Activated CD4-positive, CD25-positive, alpha-beta regulatory T cell treated with anti-CD3 and anti-CD28 coated beads, Interleukin-2, amount 50 U/mL, for 24 hours (primary cell): ENCODE measurements at regions not wholly inside any gene's neighbourhood (a gene's known extent, or its start where the extent isn't known, plus 50 kb on each side); places are given as distances from the start of the nearest gene placed in this dataset.

Experiments used
- ATAC-seq, 2 donors: fragments of 150-1000 bp; cut with Tn5 transposase; one replicate each; pipeline ENCODE4 v1.10.0; 2021; ENCODE audit warnings: mild to moderate bottlenecking in 1 of 2, moderate library complexity in 1 of 2

DNA sequence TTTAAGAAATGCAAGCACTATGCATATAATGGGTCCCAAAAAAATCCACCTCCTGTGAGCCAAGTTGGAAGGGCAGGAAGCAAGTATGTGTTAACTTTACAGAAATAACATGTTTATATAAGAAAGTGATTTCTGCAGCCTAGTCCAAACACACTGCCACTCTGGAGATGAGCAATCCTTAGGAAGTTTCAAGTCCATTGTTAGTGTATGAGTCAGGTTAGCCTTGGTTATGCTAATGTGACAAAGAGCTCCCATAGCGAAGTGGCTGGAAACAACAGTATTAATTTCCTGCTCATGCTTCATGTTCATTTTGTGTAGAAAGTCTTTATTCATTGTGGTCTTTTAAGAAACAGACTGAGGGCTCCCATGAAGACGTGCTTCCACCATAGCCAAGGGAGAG lies 121.4 kb downstream of the TBXT start:
- no peak for ATAC-seq

DNA sequence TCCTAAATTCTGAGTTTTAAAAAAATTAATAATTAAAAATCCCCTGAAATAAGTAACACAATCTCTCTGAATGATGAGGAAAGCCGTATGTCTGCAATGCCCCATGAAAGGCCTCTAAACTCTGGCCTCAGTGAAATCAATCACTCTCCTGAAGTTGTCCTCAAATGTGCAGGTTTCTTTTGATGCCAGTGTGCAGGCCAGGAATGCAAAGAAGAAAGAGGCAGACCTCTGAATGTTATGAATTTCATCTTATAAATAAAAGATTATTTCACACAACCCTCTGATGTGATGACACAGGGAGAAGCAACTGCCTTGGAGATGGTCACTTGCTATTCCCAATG lies 121.8 kb downstream of the TBXT start:
- no peak for ATAC-seq

DNA sequence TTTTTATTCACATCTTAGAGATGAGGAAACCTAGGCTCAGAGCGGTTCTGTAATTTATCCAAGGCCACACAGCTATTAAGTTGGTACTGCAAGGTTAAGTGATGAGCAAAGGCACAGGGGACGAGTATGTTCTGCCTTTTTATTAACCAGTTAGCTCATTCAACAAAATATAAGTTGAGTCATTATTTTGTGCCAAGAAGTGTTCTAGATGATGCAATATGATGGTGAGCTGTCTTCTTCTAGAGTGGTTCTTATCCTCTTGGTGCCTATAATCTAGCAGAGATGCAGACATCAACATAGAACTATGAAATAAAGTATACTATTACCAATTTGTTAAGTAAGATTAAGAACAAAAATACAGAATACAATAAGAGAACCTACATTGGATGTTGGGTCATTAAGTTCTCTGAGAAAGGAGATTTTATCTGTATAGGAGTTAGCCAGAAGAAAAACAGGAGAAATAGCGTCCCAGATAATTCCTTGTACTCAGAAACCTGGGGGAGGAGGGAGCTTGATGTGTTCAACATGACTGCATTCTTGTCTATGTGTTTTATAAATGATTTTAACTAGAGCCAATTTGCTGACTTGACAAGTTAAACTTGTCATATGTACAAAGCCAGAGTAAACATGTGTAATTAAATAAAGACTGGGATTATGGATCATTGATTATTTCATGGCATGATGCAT lies 122.3 kb downstream of the TBXT start:
- ATAC-seq, result no peak

DNA sequence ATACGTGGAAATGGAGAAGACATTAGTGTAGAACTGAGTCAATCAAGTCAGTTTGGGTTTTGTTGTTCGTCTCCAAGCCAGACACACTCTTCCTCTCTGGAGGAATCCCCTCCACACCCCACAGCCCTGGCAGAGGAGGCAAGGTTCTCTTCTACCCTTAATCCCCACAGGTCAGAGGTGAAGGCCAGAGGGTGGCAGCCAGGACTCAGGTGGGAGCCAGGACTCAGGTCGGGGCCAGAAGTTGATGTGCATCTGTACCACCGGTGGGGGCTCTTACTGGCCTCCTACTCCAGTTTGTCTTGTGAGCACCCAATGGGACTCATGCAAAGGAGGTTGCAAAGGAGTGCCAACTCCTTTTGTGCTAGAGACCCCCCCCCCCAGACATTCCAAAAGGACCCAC lies 126.4 kb downstream of the TBXT start:
- ATAC-seq, result no peak

DNA sequence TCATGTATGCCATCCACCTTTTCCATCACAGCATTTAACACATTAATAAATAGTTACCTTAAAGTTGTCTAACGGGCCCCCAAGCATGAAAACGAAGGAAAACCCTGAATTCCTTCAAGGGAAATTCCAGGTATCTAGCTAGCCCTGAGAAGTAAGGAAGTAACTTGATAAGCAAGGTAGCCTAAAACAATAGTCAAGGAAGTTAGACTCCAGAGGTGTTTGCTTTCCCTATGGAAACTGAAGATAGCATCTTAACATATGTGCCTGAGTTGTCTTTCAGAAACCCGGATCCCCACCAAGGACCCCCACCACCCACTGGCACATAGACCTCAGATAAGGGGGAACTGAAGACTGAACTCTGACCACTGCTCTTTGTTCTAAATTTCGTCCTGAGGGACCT lies 127.4 kb downstream of the TBXT start:
- no peak for ATAC-seq

DNA sequence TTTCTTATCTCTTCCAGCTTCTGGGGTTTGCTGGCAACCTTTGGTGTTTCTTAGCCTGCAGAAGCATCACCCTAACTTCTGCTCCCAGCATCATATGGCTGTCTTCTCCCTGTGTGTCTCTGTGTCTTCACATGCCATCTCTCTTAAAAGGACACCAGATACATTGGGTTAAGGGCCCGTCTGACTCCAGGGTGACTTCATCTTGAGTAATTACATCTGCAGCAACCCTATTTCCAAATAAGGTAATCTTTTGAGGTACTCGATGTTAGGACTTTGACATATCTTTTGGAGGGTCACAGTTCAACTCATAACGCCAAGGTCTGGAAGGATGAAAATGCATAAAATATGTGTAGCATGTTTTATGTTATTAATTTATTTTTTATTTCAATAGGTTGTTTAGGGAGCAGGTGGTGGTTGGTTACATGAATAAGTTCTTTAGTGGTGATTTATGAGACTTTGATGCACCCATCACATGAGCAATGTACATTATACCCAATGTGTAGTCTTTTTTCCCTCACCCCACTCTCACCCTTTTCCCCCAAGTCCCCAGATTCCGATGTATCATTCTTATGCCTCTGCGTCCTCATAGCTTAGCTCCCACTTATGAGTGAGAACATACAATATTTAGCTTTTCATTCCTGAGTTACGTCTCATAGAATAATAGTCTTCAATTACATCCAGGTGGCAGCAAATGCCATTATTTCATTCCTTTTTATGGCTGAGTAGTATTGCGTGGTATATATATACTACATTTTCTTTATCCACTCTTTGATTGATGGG lies 131.1 kb downstream of the TBXT start:
- no peak for ATAC-seq

DNA sequence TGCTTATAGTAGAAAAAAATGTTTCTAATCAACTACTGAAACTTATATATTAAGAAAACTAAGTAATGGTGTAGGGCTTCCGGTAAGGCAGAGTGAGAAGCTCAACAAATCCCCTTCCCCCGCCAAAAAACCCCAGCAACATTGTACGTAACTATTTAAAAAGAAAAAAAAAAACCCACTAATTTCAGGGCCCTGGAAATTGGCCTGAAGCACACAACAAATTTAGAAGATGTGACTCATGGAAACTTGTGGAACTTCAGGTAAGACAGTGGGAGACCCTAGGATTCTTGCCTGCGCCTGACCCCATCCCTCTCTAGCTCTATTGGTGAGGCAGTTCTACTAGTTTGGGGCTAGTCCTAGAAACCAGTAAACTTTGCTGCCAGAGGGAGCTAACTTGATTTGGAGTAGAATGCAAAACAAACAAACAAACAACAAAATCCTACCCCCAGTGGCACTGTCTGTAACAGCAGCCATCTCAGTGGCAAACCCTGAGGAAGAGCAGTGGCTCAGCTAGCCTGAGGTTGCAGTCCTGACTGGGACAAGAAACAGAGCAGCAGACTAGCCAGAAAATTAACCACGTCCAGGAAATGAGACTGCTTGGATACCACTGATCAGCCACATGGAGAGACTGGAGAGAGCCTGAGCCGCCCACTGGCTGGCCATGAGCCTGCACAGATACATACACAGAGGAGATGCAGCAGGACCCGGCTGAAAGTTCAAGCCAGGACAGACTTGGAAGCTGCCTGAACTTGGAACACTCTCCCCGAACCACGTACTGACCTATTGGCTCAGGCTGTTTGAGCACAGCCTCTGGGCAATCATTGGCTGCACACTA lies 135.1 kb downstream of the TBXT start:
- ATAC-seq, result no peak

DNA sequence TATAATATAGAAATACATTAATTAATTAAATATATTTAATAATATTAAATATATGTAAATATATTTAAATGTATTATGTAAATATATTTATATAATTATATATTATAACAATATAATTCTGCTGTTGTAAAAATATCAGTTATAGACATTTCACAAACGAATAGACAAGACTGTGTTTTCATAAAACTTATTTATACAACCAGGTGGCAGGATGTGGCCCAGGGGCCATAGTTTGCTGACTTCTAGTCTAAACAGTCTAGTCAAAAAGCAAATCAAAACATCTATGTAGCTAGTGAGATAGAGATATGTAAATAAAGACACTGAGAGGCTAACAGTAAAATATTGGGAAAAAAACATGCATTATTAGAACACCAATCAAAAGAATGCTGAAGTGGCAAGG lies 136.4 kb downstream of the TBXT start:
- no peak for ATAC-seq

DNA sequence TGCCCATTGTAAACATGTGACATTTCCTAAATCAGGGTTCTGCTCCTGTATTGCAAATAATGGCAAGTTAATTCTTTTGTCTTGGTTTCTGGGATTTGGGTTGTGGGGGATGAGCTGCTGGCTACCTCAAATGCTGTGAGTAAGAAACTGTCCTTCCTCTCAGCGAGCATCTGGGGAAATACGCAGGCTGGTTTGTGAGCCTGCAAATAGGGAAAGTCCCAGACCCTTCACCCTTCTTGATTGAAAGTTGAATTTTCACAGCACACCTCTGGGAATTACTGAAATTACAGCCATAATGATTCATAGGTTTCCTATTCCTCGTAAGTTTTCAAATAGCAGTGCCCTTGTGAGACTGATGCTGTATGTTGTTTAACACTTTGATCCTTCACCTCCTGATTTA lies 138.1 kb downstream of the TBXT start:
- ATAC-seq, result no peak

DNA sequence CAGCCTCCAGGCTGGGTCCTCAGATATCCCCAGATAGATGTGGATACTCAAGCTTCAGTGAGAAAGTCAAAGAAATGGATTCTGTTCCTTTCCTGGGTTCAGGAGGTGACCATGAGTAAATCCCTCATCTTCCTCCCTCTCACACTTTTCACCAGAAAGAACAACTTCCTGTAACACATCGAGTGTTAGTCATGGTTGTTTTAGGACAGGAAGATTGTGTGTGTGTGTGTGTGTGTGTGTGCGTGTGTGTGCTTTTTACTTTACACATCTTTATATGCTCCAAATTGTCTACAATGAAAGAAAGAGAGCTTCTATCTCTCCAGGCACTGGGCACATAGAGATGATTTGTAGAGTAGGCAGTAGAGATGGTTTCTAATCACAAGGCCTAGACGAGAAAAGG lies 139.9 kb downstream of the TBXT start:
- peak in 1 of 2 donors; percentile 20 for ATAC-seq

DNA sequence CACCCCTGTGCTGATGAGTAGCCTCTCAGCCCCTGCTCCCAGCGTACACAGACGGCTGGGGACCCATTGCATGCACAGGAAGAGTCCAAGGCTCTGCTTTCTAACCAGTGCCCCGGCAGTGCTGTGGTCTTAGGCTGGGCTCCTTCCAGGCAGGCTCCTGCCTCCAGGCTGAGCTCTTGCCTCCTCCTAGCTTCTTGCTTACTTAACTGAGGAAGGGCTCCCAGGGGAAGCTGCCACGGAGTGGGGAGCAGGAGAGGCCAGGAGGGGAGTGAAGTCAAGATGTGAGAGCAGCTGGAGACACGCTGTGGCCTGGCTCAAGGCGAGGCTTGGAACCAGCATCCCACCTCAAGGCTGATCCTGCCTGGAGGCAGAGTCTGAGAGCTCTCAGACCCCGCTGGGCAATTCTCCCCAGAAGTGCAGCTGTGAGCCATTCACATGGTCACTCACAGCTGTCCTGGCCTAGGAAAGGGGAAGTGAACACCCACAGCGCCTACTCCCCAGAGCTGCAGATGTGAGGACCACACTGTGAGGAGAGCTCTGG lies 141.0 kb downstream of the TBXT start:
- ATAC-seq, result no peak

DNA sequence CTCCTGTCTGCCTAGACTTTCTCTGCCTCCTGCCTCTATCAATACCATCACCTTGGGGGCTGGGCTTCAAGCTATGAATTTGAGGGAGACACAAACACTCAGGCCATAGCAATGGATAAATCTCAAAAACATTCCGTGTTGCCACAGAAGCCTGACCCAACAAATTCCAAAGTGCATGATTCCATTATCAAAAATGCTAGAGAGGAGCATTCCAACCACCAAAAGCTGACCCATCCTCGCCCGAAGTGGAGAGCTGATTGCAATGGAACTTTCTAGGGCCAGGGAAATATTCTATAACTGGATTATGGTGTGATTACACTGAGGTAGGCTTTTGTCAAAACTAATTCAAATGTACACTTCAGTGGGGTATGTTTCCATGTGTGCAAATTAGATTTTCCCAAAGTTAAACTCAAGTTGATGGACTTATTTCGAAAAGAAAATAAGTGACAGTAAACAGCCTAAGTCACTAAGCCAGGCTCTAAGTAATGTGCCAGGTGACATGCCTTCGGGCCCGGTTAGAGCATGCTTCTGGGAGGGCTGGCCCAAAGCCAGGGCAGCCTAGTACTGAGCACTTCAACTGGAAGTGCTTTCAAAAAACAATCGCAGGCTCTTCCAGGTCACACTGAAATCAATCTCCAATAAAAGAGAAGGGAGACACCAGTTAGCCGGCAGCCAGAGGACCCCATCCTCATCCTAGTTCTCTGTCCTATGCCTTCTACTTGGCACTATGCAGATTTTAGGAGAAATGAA lies 142.3 kb downstream of the TBXT start:
- ATAC-seq, result no peak

DNA sequence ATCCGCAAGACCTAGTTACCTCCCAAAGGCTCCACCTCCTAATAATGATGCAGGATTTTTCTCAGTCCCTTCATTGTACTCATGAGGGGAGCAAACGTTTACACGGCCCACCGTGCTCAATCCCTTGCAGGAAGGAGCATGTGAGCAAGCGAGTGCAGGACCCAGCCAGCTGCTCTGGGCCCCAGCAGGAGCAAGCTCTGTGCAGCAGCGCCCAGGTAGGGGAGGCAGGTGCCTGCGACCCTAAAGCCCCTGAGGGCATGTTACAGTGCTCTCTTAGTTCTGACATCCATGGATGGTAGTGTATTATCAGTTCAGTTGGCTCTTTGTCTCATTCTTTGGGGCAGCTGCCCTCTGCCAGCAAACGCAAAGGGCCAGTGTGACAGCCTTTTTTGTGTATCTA lies 143.4 kb downstream of the TBXT start:
- ATAC-seq, result no peak

DNA sequence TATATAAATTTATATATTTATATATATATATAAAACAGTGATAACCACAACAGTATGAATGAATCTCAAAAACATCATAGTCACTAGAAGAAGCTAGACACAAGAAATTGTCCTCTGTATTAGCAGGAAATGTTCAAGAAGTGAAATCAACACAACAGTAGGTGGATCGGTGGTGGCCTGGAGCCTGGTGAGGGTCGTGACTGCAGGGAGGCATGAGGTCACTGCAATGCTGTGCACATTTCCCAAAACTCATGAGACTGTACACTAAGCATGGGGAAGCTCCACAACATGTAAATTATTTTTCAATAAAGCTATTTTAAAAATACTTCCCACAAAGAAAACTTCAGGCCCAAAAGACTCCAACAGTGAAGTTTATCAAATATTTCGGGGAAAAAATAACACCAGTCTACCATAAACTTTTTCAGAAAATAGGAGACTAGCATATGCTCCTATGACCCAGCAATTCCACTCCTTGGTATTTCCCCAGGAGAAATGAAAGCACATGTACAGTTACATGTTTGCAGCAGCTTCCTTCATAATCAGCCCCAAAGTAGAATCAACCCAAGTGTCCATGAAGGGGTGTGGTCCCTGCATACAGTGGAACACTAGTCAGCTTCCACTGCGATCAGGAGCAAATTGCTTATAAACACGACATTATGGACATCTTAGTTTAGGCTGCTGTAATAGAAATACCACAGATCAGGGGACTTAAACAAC lies 144.2 kb downstream of the TBXT start:
- ATAC-seq, result no peak

DNA sequence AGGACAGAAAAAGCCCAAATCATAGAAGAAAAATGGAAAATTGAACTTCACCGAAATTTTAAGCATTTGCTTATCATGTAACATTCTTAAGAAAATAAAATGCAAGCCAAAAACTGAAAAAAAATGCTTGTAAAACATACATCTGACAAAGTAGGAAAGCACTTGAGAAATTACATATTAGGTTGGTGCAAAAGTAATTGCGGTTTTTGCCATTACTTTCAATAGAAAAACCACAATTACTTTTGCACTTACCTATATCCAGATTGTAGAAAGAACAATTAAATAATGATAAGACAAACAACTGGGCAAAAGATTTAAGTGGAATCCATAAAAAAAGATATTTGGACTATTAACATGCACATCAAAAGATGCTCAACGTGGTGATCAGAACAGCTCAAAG lies 146.2 kb downstream of the TBXT start:
- ATAC-seq, result no peak

DNA sequence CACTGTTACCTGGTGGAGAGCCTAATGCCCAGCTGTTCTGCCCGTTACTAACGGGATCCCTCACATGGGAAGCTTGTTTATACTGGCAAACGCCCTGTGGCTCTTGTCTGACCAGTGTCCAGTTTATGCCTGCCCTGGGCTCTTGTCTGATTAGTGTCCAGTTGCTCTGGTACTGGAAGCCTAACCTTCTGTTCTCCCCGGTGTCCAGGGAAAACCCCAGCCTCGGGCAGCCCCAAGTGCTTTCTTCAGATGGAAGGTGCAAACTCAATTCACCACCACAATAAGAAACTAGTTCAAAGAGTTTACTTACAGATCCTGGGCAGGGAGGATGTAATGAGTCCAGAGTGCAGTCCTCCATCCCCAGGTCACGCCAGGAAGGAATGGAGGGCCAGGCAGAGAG lies 148.4 kb downstream of the TBXT start:
- no peak for ATAC-seq

DNA sequence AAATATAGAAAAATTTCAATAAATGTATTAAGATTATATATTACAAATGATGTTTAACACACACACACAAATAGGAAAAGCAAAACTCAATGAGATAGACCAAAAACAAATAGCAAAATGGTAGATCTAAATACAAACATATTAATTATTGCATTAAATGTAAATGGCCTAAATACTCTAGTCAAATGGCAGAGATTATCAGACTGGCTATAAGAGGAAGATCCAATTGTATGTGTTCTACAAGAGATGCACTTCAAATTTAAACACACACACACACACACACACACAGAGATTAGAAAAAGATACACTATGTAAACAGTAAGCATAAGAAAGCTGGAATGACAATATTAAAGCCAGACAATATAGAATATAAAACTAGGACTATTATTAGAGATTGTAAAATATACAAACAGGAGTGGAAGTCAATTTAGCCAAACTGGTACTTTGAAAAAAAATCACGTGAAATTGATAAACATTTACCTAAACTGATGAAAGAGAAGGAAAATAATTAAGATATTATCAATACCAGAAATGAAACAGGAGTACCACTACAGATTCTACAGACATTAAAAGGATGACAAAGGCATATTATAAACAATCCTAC lies 150.5 kb downstream of the TBXT start:
- no peak for ATAC-seq

DNA sequence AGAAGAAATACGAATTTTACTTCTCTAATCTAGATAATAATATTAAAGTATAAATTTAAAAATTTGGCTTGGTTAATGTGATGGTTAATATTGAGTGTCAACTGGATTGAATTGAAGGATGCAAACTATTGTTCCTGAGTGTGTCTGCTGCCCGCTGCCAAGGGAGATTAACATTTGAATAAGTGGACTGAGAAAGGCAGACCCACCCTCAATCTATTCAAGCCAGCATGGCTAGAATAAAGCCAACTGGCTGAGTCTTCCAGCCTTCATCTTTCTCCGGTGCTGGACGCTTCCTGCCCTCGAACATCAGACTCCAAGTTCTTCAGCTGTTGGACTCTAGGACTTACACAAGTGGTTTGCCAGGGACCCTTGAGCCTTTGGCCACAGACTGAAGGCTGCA lies 152.7 kb downstream of the TBXT start:
- ATAC-seq, result no peak

DNA sequence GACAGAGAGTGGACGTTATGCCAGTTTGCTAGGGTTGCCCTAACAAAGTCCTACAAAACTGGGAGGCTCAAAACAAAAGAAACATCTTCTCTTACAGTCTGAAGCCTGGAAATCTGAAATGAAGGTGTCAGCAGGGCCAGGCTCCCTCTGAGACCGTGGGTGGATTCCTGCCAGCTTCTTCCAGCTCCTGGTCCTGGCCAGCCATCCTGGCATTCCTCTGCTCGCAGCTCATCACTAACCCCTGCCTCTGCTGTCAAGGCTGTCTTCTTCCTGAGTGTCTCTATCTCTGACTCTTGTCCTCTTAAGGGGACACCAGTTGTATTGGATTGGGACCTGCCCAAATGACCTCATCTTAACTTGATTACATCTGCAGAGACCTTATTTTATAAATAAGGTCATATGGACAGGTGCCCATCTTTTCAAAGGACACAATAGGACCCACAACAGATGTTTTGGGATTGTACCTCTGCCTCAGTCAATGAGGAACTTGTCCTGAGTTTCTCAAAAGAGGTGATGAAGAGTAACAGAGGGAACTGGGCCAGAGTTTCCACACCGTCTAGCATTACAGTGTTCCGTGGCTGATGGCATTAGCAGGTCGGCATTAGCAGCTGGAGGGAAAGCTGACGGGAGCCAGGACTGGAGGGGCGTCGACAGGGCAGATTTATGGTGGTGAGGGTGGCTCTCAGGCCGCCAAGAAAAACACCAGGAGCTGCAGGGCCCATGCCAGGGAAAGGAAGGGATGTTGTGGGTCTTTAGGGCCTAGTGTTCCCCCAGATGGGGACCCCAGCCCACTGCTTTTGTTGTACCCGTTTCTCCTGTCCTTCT lies 157.3 kb downstream of the TBXT start:
- ATAC-seq, result no peak

DNA sequence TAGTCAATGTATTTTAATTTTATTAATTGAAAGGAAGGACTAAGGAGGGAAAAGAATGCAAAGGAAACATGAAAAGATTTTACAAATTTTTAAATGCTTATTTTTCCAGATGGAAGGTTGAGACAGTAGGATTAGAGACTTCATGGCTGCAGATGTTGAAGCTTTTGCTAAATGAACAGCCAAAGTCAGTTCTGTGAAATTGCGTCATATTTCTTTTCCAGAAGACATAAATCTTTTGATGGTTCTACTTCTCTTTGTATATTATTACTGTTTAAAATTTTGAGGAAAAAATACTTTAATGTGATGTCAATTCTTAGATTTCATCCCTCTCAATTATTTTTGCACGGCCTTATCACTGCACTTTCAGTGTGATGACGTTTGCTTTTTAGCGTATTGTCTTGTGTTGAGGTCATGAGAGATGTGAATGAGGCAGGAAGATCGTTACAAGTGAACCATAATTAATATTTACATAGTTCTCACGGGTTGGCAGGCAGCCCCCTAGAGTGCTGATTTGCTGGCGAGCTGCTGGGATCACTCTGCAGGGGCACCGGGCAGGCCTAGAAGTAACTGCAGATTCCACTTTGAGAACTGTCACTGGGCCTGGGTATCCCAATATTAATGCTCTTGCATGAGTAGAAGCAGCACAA lies 158.1 kb downstream of the TBXT start:
- ATAC-seq, result no peak
